Endothelial cell (in vitro differentiated cells): ENCODE measurements at regions not wholly inside any gene's neighbourhood (a gene's known extent, or its start where the extent isn't known, plus 50 kb on each side); places are given as distances from the start of the nearest gene placed in this dataset.

ENCODE experiments used
- DNase-seq: peaks from one replicate; pipeline ENCODE4 v3.0.0; 2021; ENCODE audit warnings: low spot score
- H3K27ac Mint-ChIP-seq: one replicate; pipeline ENCODE4 v1.8.0; 2021; ENCODE audit warnings: mixed read lengths, inconsistent platforms; ENCODE audit not compliant: unreplicated experiment
- H3K27me3 Mint-ChIP-seq: one replicate; pipeline ENCODE4 v1.8.0; 2021; ENCODE audit warnings: mild to moderate bottlenecking, moderate library complexity, mixed read lengths, inconsistent platforms; ENCODE audit not compliant: unreplicated experiment
- H3K36me3 Mint-ChIP-seq: one replicate; pipeline ENCODE4 v1.8.0; 2021; ENCODE audit warnings: mild to moderate bottlenecking, low read depth, mixed read lengths, inconsistent platforms; ENCODE audit not compliant: unreplicated experiment
- H3K4me1 Mint-ChIP-seq: one replicate; pipeline ENCODE4 v1.8.0; 2021; ENCODE audit warnings: mild to moderate bottlenecking, mixed read lengths, inconsistent platforms; ENCODE audit not compliant: unreplicated experiment
- H3K4me3 Mint-ChIP-seq: one replicate; pipeline ENCODE4 v1.8.0; 2021; ENCODE audit warnings: mild to moderate bottlenecking, mixed read lengths, inconsistent platforms; ENCODE audit not compliant: unreplicated experiment
- H3K9me3 Mint-ChIP-seq: one replicate; pipeline ENCODE4 v1.8.0; 2021; ENCODE audit warnings: mixed read lengths, inconsistent platforms; ENCODE audit not compliant: unreplicated experiment
- TF ChIP-seq, protein P1 (sequence below): fragments of 200-600 bp; sonication (generic); IDR thresholded peaks from one replicate; pipeline ENCODE4 v1.5.0; 2021; ENCODE audit warnings: antibody characterized with exemption; ENCODE audit not compliant: unreplicated experiment

- peaks cover 3% of the 10 kb centered on the region for H3K4me1 Mint-ChIP-seq
Measured at GRCh38 chr10:2942938-2943337, 124.4 kb upstream of the PFKP start.

DNA sequence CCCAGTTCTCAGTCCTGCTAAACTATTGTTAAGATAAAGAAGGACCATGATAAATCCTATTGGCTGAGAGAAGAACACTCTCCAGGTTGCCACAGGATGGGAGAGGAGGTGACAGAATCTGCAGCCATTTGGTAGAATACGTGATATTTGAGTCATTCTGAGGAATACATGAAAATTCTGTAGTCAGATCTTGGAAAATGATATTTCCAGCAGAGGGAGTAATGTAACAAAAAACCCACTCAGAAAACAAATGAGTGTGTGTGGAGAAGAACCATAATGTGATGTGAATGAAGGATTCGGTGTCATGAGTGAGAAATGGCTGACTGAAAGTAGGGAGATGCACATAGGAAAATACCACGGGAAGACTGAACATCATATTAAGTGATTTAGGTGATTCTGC, 128.5 kb upstream of the PFKP start:
- Mint-ChIP-seq H3K27me3 (peaks cover 2% of the 10 kb centered on the region), H3K36me3 (no peaks in the 10 kb centered on the region), H3K4me1 (peaks cover 3% of the 10 kb centered on the region), H3K9me3 (no peaks in the 10 kb centered on the region), H3K27ac (no peak overlapping the region), H3K4me3 (no peak overlapping the region)
- TF ChIP-seq, protein P1, sequence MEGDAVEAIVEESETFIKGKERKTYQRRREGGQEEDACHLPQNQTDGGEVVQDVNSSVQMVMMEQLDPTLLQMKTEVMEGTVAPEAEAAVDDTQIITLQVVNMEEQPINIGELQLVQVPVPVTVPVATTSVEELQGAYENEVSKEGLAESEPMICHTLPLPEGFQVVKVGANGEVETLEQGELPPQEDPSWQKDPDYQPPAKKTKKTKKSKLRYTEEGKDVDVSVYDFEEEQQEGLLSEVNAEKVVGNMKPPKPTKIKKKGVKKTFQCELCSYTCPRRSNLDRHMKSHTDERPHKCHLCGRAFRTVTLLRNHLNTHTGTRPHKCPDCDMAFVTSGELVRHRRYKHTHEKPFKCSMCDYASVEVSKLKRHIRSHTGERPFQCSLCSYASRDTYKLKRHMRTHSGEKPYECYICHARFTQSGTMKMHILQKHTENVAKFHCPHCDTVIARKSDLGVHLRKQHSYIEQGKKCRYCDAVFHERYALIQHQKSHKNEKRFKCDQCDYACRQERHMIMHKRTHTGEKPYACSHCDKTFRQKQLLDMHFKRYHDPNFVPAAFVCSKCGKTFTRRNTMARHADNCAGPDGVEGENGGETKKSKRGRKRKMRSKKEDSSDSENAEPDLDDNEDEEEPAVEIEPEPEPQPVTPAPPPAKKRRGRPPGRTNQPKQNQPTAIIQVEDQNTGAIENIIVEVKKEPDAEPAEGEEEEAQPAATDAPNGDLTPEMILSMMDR = no peak
- DNase-seq = no peak

More at GRCh38 chr10:2942938-2943337, 124.4 kb upstream of the PFKP start:
- H3K27me3 Mint-ChIP-seq = peaks cover 2% of the 10 kb centered on the region
- TF ChIP-seq, protein P1 = no peak
- H3K9me3 Mint-ChIP-seq = no peaks in the 10 kb centered on the region
- no peaks in the 10 kb centered on the region for H3K36me3 Mint-ChIP-seq
- H3K27ac Mint-ChIP-seq = no peak overlapping the region
- DNase-seq = no peak
- no peak overlapping the region for H3K4me3 Mint-ChIP-seq

DNA sequence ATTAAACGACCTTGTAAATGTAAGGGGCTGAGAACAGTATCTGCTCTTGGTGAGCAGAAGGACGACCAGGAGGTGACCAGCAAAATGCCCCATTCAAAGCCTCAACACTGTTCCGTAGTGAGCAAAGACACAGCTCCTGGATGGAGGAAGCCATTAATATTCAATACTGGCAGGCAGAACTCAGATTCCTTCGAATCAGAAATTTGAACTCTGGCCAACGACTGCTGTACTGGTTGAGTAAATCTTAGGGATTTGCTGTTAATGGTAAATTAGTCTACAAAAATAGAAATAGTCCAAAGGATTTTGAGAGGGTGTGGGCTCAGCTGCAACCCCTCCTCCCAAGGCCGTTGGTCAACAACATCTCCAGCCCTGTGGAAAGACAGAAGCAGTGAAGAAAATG, 130.5 kb upstream of the PFKP start:
- Mint-ChIP-seq H3K4me3 (no peak overlapping the region), H3K9me3 (no peaks in the 10 kb centered on the region), H3K27me3 (peaks cover 2% of the 10 kb centered on the region), H3K27ac (no peak overlapping the region), H3K36me3 (no peaks in the 10 kb centered on the region), H3K4me1 (peaks cover 2% of the 10 kb centered on the region)
- TF ChIP-seq, protein P1 = no peak
- DNase-seq = no peak

GRCh38 chr10:2935647-2936386, 131.5 kb upstream of the PFKP start:
- no peaks in the 10 kb centered on the region for H3K36me3 Mint-ChIP-seq
- TF ChIP-seq, protein P1 = no peak
- H3K4me1 Mint-ChIP-seq = peaks cover 2% of the 10 kb centered on the region
- H3K4me3 Mint-ChIP-seq = no peak overlapping the region
- DNase-seq = no peak
- H3K27ac Mint-ChIP-seq = no peak overlapping the region
- no peaks in the 10 kb centered on the region for H3K9me3 Mint-ChIP-seq
- H3K27me3 Mint-ChIP-seq = peaks cover 2% of the 10 kb centered on the region

- Mint-ChIP-seq H3K4me1 (peaks cover 2% of the 10 kb centered on the region), H3K36me3 (no peaks in the 10 kb centered on the region), H3K27ac (no peak overlapping the region), H3K27me3 (peaks cover 2% of the 10 kb centered on the region), H3K4me3 (no peak overlapping the region), H3K9me3 (no peaks in the 10 kb centered on the region)
- TF ChIP-seq, protein P1 = no peak
- no peak for DNase-seq
Measured at GRCh38 chr10:2933924-2934323, 133.4 kb upstream of the PFKP start.
